ENCODE measurements at regions not wholly inside any gene's neighbourhood (a gene's known extent, or its start where the extent isn't known, plus 50 kb on each side); places are given as distances from the start of the nearest gene placed in this dataset.

- TF ChIP-seq POLR2A (IDR thresholded peaks at IDR 0.05) (no peak), CTCF (IDR thresholded peaks at IDR 0.05) (no peak), POLR2AphosphoS5 (IDR thresholded peaks at IDR 0.05) (no peak)
Measured at GRCh38 chr6:74510878-74511277, 695.0 kb downstream of the COL12A1 start.

All from transverse colon (tissue), 4 donors.